GM12891 (cell line): ENCODE measurements at regions not wholly inside any gene's neighbourhood (a gene's known extent, or its start where the extent isn't known, plus 50 kb on each side); places are given as distances from the start of the nearest gene placed in this dataset.

Experiments
- POLR2A ChIP-seq: IDR thresholded peaks from 2 replicates; pipeline ENCODE4 v1.6.1; 2011; ENCODE audit warnings: low read depth, low read length, control low read depth
- POLR2AphosphoS5 ChIP-seq: IDR thresholded peaks from 2 replicates; pipeline ENCODE4 v1.6.1; 2011; ENCODE audit warnings: low read depth, low read length, control low read depth

DNA sequence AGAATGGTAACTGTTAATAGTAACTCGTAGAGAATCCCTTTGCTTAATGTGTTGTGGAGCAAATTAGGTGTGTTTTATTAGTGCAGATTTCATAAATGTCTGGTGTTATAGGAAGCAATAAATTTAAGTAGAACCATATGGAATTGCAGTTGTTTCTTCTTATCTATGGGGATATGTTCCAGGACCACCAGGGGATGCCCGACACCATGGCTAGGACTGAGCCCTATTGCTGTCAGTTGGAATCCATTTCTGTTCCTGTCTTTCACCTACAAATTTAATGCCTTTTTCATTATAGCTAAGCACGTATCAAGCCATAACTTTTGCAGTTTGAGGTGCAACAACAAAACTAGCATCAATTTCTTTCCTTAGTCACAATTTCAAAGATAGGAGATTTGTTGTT lies 72.5 kb downstream of the DDIT4L start:
- no peak for TF ChIP-seq POLR2AphosphoS5
- no peak for TF ChIP-seq POLR2A
